ENCODE measurements at regions not wholly inside any gene's neighbourhood (a gene's known extent, or its start where the extent isn't known, plus 50 kb on each side); places are given as distances from the start of the nearest gene placed in this dataset.

DNA sequence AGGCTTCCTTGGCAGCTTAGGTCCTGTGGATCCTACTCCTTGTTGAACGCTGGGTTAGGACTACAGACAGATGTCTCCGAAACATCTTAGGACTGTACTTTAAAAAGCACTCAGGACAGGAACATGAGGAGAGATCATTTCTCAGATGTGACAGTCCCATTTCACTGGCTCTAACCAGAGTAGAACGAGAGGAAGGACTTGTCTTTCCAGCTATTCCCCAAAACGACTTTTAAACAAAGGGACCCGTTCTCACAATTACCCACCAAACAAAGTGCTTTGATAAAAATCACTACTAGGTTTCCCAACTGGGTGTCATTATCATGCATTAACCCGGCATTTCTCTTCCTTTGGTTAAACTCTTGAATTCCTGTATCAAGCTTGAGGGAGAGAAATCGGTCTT lies 84.7 kb upstream of the BARX2 start:
- Histone ChIP-seq H3K4me2 (ENCODE audit: control insufficient read depth, extremely low read depth, insufficient read depth, low read depth, low read length) (no peak overlapping the region), H3K4me1 (ENCODE audit: control insufficient read depth, extremely low read depth, insufficient read depth, low read length) (no peaks in the 10 kb centered on the region), H3K9ac (ENCODE audit: control insufficient read depth, extremely low read depth, insufficient read depth, low read length) (no peak overlapping the region), H3K9me3 (ENCODE audit: control insufficient read depth, low read depth, low read length) (no peaks in the 10 kb centered on the region), H3K27ac (ENCODE audit: control insufficient read depth, insufficient read depth, low read length) (no peak overlapping the region), H3K9me1 (ENCODE audit: control insufficient read depth, extremely low read depth, insufficient read depth, low read length) (no peaks in the 10 kb centered on the region), H4K20me1 (ENCODE audit: control insufficient read depth, extremely low read depth, insufficient read depth, low read length) (no peaks in the 10 kb centered on the region), H3K36me3 (ENCODE audit: control insufficient read depth in 2 of 2, extremely low read depth in 1 of 2, insufficient read depth in 2 of 2, low read length in 2 of 2) (no peaks in the 10 kb centered on the region), H3K79me2 (ENCODE audit: control insufficient read depth, insufficient read depth, low read length) (no peaks in the 10 kb centered on the region), H2AFZ (ENCODE audit: control insufficient read depth, low read length) (no peak overlapping the region), H3K4me3 (ENCODE audit: control insufficient read depth in 2 of 3, extremely low read depth in 1 of 3, insufficient read depth in 2 of 3, low read depth in 1 of 3, low read length in 3 of 3) (no peak overlapping the region), H3K27me3 (ENCODE audit: control insufficient read depth, extremely low read depth, insufficient read depth, low read length) (peaks cover 5% of the 10 kb centered on the region)
- dilution Hi-C loops (cut with MboI; ENCODE audit: extremely low pct_ligation_motif_present, low sequenced_read_pairs) = no loop called here
- no peak for DNase-seq (ENCODE audit: low read depth, low spot score)
- TF ChIP-seq EZH2 (IDR thresholded peaks at IDR 0.05; ENCODE audit: low read length) = no peak
- TF ChIP-seq, protein P1, sequence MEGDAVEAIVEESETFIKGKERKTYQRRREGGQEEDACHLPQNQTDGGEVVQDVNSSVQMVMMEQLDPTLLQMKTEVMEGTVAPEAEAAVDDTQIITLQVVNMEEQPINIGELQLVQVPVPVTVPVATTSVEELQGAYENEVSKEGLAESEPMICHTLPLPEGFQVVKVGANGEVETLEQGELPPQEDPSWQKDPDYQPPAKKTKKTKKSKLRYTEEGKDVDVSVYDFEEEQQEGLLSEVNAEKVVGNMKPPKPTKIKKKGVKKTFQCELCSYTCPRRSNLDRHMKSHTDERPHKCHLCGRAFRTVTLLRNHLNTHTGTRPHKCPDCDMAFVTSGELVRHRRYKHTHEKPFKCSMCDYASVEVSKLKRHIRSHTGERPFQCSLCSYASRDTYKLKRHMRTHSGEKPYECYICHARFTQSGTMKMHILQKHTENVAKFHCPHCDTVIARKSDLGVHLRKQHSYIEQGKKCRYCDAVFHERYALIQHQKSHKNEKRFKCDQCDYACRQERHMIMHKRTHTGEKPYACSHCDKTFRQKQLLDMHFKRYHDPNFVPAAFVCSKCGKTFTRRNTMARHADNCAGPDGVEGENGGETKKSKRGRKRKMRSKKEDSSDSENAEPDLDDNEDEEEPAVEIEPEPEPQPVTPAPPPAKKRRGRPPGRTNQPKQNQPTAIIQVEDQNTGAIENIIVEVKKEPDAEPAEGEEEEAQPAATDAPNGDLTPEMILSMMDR (optimal IDR thresholded peaks at IDR 0.05 in 1 of 3, IDR thresholded peaks at IDR 0.05 in 1 of 3, conservative IDR thresholded peaks at IDR 0.05 in 1 of 3; ENCODE audit: extremely low read depth in 1 of 3, insufficient read depth in 2 of 3, low read length in 3 of 3) = no peak
- no peak for FAIRE-seq

DNA sequence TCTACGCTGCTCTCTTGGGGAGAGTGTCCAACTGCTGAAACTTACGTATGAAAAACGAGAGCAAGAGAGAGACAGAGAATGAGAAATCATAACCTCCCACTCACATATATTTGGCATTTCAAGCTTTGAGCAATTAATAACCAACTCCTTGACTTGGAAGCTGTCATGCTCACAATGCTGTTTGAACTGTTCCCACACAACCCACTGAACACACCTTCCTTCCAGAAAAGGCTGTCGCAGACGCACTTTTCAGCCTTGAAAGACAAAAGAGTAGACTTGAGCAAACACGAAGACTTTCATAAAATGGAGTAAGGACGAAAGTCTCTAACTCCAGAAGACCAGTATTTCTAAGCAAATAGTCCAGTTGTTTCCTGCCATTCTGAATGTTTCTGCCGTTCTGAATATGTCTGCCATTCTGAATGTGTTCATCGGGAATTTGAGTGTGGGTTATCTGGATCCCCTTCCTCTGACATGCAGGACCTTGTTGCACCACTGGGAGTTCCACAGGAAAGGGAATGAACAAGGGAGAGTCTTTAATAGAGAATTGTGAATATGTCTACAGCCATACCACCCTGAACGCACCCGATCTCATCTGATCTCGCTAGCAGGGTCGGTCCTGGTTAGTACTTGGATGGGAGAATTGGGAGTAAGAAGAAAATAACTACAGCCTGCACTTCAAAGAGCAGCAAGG lies 86.2 kb upstream of the BARX2 start:
- no peaks in the 10 kb centered on the region for H3K9me1 ChIP-seq (ENCODE audit: control insufficient read depth, extremely low read depth, insufficient read depth, low read length)
- H4K20me1 ChIP-seq (ENCODE audit: control insufficient read depth, extremely low read depth, insufficient read depth, low read length) = no peaks in the 10 kb centered on the region
- H3K4me2 ChIP-seq (ENCODE audit: control insufficient read depth, extremely low read depth, insufficient read depth, low read depth, low read length) = no peak overlapping the region
- no peak overlapping the region for H3K27ac ChIP-seq (ENCODE audit: control insufficient read depth, insufficient read depth, low read length)
- dilution Hi-C loops (cut with MboI; ENCODE audit: extremely low pct_ligation_motif_present, low sequenced_read_pairs) = no loop called here
- no peak overlapping the region for H3K9ac ChIP-seq (ENCODE audit: control insufficient read depth, extremely low read depth, insufficient read depth, low read length)
- H3K4me3 ChIP-seq (ENCODE audit: control insufficient read depth in 2 of 3, extremely low read depth in 1 of 3, insufficient read depth in 2 of 3, low read depth in 1 of 3, low read length in 3 of 3) = no peak overlapping the region
- no peaks in the 10 kb centered on the region for H3K36me3 ChIP-seq (ENCODE audit: control insufficient read depth in 2 of 2, extremely low read depth in 1 of 2, insufficient read depth in 2 of 2, low read length in 2 of 2)
- TF ChIP-seq, protein P1 (optimal IDR thresholded peaks at IDR 0.05 in 1 of 3, IDR thresholded peaks at IDR 0.05 in 1 of 3, conservative IDR thresholded peaks at IDR 0.05 in 1 of 3; ENCODE audit: extremely low read depth in 1 of 3, insufficient read depth in 2 of 3, low read length in 3 of 3) = no peak
- no peak for TF ChIP-seq EZH2 (IDR thresholded peaks at IDR 0.05; ENCODE audit: low read length)
- no peak for DNase-seq (ENCODE audit: low read depth, low spot score)
- peaks cover 5% of the 10 kb centered on the region for H3K27me3 ChIP-seq (ENCODE audit: control insufficient read depth, extremely low read depth, insufficient read depth, low read length)
- no peak overlapping the region for H2AFZ ChIP-seq (ENCODE audit: control insufficient read depth, low read length)
- H3K4me1 ChIP-seq (ENCODE audit: control insufficient read depth, extremely low read depth, insufficient read depth, low read length) = no peaks in the 10 kb centered on the region
- H3K9me3 ChIP-seq (ENCODE audit: control insufficient read depth, low read depth, low read length) = no peaks in the 10 kb centered on the region
- FAIRE-seq = no peak
- H3K79me2 ChIP-seq (ENCODE audit: control insufficient read depth, insufficient read depth, low read length) = no peaks in the 10 kb centered on the region
